ENCODE measurements at regions not wholly inside any gene's neighbourhood (a gene's known extent, or its start where the extent isn't known, plus 50 kb on each side); places are given as distances from the start of the nearest gene placed in this dataset.
"Not testable (repeated sequence)": the region's sequence is repeated elsewhere in the genome, so short reads cannot be mapped to it uniquely, and the experiment has no call there.

- Histone ChIP-seq H3K4me1 (ENCODE audit: low read depth) (no peaks in the 10 kb centered on the region), H3K27me3 (no peaks in the 10 kb centered on the region), H3K27ac (no peak overlapping the region), H3K9me3 (ENCODE audit: low read depth) (no peaks in the 10 kb centered on the region), H3K36me3 (no peaks in the 10 kb centered on the region), H3K4me3 (no peak overlapping the region)
- no peak for TF ChIP-seq CTCF (IDR thresholded peaks at IDR 0.05; ENCODE audit: low read depth, low read length)
- no peak for DNase-seq (ENCODE audit: low read depth in 1 of 2, low spot score in 1 of 2)
Observed at GRCh38 chr2:154580767-154581166, 117.7 kb upstream of the KCNJ3 start.

GRCh38 chr2:154582694-154583093 is 115.8 kb upstream of the KCNJ3 start:
- H3K27me3 ChIP-seq; H3K27ac ChIP-seq; H3K9me3 ChIP-seq (ENCODE audit: low read depth); H3K4me3 ChIP-seq; H3K4me1 ChIP-seq (ENCODE audit: low read depth); DNase-seq (ENCODE audit: low read depth in 1 of 2, low spot score in 1 of 2); H3K36me3 ChIP-seq: not testable (repeated sequence)

GRCh38 chr2:154583274-154583673 is 115.2 kb upstream of the KCNJ3 start:
- not testable (repeated sequence) for H3K9me3 ChIP-seq (ENCODE audit: low read depth); H3K36me3 ChIP-seq; H3K4me1 ChIP-seq (ENCODE audit: low read depth); H3K27me3 ChIP-seq; DNase-seq (ENCODE audit: low read depth in 1 of 2, low spot score in 1 of 2); H3K27ac ChIP-seq; H3K4me3 ChIP-seq

GRCh38 chr2:154587739-154588138 is 110.8 kb upstream of the KCNJ3 start:
- H3K4me1 ChIP-seq (ENCODE audit: low read depth), result no peaks in the 10 kb centered on the region
- H3K27ac ChIP-seq, result no peak overlapping the region
- DNase-seq (ENCODE audit: low read depth in 1 of 2, low spot score in 1 of 2), result no peak
- no peaks in the 10 kb centered on the region for H3K9me3 ChIP-seq (ENCODE audit: low read depth)
- no peaks in the 10 kb centered on the region for H3K36me3 ChIP-seq
- no peak for TF ChIP-seq CTCF (IDR thresholded peaks at IDR 0.05; ENCODE audit: low read depth, low read length)
- no peak overlapping the region for H3K4me3 ChIP-seq
- no peaks in the 10 kb centered on the region for H3K27me3 ChIP-seq

GRCh38 chr2:154588838-154589237 is 109.7 kb upstream of the KCNJ3 start:
- Histone ChIP-seq H3K36me3 (no peaks in the 10 kb centered on the region), H3K4me3 (no peak overlapping the region), H3K27me3 (no peaks in the 10 kb centered on the region), H3K4me1 (ENCODE audit: low read depth) (no peaks in the 10 kb centered on the region), H3K27ac (no peak overlapping the region), H3K9me3 (ENCODE audit: low read depth) (no peaks in the 10 kb centered on the region)
- DNase-seq (ENCODE audit: low read depth in 1 of 2, low spot score in 1 of 2), result no peak
- no peak for TF ChIP-seq CTCF (IDR thresholded peaks at IDR 0.05; ENCODE audit: low read depth, low read length)

- TF ChIP-seq CTCF (IDR thresholded peaks at IDR 0.05; ENCODE audit: low read depth, low read length), result no peak
- no peaks in the 10 kb centered on the region for H3K36me3 ChIP-seq
- H3K9me3 ChIP-seq (ENCODE audit: low read depth), result no peaks in the 10 kb centered on the region
- H3K4me3 ChIP-seq, result no peak overlapping the region
- no peak for DNase-seq (ENCODE audit: low read depth in 1 of 2, low spot score in 1 of 2)
- no peak overlapping the region for H3K27ac ChIP-seq
- no peaks in the 10 kb centered on the region for H3K4me1 ChIP-seq (ENCODE audit: low read depth)
- no peaks in the 10 kb centered on the region for H3K27me3 ChIP-seq
Observed at GRCh38 chr2:154589514-154589913, 109.0 kb upstream of the KCNJ3 start.

- no peak for TF ChIP-seq CTCF (IDR thresholded peaks at IDR 0.05; ENCODE audit: low read depth, low read length)
- H3K9me3 ChIP-seq (ENCODE audit: low read depth), result no peaks in the 10 kb centered on the region
Observed at GRCh38 chr2:154591294-154591820, 107.1 kb upstream of the KCNJ3 start.

More at GRCh38 chr2:154591294-154591820, 107.1 kb upstream of the KCNJ3 start:
- Histone ChIP-seq H3K4me3 (no peak overlapping the region), H3K27ac (no peak overlapping the region), H3K36me3 (no peaks in the 10 kb centered on the region), H3K27me3 (no peaks in the 10 kb centered on the region), H3K4me1 (ENCODE audit: low read depth) (no peaks in the 10 kb centered on the region)
- DNase-seq (ENCODE audit: low read depth in 1 of 2, low spot score in 1 of 2), result no peak
